NOMO-1 (cell line): ENCODE measurements at regions not wholly inside any gene's neighbourhood (a gene's known extent, or its start where the extent isn't known, plus 50 kb on each side); places are given as distances from the start of the nearest gene placed in this dataset.
"Not testable (repeated sequence)": the region's sequence is repeated elsewhere in the genome, so short reads cannot be mapped to it uniquely, and the experiment has no call there.

ENCODE experiments used
- DNase-seq, 2 experiments: peaks; one replicate each; lab custom pipeline; 2025; ENCODE audit not compliant: unreplicated experiment in 2 of 2; lab: John Stamatoyannopoulos, UW

DNA sequence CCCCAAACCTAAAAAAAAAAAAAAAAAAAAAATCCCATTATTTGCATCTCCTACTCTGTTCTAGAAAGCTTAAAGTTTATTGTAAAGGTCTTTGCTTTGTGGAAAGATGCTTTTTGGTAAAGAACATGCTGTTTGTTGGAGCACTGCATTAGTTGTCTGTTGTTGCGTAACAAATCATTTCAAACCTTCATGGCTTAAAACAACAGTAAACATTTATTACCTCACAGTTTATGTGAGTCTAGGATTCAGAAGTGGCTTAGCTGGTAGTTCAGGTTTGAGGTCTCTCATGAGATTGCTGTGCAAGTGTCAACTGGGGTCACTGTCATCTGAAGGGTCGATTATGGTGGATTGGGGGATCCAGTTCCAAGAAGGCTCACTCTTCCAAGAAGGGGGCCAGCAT lies 155.2 kb upstream of the ZFP64 start:
- DNase-seq, result no peak

DNA sequence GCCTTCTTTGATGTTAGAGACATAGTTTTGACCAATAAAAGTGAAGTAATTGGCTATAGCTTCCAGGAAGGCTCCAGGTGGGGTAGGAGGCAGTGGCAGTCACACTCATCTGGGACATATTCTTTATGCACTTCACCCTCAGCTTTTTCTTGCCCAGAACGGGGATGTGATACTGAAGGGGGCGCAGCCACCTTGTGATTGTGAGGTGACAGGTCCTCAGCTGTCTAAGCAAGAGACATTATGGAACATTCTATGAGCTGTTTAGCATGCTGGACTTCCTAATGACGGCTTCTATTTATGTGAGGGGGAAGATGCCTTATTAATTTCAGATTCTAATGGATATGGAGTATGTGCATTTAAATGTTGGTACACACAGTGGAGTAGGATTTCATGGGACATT lies 151.3 kb upstream of the ZFP64 start:
- no peak for DNase-seq

DNA sequence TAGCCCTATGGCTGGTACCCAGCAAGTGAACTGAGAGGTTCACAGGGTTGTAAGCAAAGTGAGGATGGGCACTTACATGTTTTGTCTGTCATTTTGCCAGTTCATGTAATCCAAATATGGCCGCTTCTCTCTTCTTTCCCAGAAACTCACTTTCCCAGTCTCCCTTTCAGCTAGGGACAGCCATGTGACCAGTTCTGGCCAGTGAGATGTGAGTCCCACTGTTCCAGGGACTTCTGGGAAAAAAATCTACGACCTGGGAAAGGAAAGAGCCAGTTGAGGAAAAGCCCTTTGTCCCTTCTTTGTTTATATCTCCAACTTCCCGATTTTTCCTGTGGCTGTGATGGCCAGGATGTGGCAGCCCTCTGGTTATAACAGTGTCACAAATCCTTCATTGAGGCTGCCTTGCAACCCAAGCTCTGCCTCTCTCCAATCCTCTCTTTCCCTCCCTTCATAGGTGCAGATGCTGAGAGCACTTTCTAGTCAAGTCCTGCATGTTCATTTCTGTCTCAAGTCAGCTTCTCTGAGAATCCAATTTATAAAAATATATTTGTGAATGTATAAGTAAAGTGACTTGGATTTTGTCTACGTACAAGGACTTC lies 148.6 kb upstream of the ZFP64 start:
- DNase-seq, result no peak

DNA sequence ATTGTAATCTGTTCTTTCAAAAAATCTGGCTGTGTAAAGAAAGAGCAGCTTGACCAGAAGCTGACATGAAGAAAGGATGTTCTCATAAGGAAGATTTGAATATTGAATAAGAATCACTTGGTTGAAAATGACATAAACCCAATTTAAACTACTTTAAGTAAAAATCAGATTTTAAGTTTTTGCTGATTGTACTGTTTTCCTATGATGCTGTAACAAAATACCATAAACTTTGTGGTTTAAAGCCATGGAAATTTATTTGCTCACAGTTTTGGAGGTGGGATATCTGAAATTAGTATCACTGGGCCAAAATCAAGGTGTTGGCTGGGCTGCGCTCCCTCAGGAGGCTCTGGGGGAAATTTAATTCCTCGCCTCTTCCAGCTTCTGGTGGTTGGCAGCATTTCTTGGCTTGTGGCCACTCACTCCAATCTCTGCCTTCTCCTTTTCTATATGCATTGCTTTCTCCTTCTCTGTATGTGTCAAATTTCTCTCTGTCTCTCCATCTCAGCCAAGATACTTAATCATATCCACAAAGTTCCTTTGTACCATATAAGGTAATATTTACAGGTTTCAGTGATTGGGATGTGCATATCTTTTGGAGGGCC lies 141.2 kb upstream of the ZFP64 start:
- no peak for DNase-seq

DNA sequence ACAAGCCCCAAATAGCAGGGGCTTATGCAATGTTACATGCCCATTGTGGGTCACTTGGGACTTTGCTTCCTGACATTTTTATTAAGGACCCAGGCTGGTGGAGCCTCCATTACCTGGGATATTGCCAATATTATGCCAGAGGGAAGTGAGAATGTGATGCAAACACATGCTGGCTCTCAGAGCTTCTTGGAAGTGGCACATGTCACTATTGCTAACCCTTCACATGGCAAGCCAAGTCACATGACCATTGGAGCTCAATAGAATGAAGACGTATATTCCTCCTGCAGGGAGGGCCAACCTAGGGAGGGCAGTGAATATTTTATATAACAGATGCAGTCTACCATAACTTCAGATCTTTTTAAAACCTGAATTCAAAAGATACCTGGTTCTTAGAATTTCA lies 140.7 kb upstream of the ZFP64 start:
- no peak for DNase-seq

DNA sequence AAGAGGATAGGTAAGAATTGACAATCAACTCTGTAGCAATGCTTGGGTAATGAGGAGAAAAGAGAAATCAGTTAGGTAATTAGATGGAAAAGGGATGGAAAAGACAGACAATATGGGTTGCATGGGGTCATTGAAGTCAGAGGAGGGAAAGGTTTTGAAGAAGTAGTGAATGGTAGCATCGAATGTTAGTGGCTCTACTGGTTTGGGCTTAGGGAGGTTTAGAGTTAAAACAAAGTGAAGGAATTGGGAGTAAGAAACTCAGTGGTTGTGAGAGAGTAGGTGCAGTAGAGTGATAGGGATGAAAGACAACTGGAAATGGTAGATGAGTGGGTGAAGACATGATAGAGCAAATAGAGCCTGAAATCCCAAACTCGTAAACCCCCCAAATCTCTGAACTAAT lies 140.1 kb upstream of the ZFP64 start:
- DNase-seq, result no peak

DNA sequence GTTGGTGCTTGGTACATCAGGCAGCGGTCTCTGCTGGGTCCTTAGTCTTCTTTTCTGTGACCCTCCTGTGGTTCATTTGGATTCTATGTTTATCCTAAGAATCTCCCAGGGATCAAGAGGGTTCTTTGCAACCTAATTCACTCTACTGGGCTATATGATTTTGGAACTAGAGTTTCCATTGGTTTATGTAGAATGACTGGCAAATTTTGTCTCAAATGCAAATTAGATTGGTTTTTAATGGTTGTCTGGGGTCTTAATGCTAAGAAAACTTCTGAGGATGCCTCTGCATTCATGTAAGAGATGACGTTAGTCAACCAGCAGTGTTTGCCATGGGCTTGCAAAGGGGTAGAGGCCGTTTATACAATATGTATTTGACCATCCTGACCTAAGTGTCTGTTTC lies 129.8 kb upstream of the ZFP64 start:
- DNase-seq, result no peak

DNA sequence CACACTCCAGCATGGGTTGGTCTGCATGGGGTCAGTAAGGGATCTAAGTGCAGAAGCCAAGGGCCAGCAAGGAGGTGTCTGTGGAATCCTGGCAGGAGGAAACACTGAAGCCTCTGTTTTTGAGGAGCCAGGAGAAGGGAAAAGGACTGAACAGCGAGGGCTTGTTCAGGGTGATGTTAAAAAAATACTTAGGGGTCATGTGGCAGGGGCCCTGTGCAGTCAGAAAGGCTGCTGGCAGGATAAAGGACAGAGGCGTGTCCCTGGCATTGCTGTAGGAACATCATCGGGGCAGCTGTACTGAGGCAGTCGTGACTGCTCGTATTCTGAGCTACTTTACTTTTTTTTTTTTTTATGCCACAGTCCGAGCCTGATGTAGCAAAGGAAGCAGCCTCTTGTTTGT lies 127.1 kb upstream of the ZFP64 start:
- no peak for DNase-seq

DNA sequence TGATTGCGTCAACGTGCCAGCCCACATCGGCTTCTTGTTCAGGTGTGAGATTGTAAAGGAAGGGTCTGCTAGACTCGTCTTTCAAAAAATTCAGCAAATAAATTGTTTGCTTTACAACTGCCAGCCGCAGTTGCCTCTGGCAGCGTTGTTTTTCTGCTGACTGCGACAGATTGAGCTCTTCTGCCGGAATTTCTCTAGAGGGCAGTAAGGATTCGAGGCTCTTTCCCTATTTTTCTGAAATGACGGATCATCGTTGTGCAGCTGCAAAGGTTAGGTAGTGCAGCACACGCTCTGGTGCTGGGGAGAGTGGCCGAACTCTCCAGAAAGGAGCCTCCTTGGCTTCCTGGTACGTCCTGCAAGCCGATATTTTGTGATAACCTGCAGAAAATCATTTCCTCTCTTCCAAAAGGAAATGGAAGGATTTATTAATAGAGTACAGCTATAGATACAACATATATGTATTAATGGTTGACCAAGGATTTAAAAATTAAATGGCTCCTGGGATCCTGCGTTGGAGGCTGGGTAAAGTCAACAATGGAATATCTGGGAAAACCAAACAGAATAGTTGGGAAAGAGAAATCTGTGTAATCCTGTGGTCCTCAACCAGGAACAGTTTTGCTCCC lies 121.9 kb upstream of the ZFP64 start:
- DNase-seq, result no peak

DNA sequence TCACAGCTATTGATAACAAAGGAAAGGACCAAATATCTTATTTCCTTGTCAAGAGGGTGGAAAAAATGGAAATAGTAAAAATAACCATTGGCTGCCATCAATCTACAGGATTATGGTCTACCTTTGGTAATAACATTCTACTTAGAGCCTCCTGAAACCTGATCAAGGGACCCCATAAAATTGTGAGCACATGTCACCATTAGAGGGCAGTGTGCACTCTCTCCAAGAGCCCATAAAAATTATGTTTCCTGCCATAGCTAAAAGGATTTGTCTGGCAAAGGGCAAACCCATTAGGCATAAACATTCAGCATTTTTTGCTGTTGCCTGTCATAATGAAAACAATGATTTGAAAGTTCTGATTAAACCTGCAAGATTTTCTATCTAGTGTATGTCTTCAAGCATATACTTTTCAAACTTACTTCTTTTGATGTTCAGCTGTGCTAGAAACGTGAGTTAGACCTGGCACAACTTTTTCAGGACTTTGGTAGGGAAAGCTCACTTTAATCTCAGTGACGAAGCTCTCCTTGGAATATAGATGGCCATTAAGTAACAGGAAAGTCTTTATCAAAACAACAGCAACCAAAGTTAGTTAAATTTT lies 120.7 kb upstream of the ZFP64 start:
- peak; percentile 11 to 70 for DNase-seq

DNA sequence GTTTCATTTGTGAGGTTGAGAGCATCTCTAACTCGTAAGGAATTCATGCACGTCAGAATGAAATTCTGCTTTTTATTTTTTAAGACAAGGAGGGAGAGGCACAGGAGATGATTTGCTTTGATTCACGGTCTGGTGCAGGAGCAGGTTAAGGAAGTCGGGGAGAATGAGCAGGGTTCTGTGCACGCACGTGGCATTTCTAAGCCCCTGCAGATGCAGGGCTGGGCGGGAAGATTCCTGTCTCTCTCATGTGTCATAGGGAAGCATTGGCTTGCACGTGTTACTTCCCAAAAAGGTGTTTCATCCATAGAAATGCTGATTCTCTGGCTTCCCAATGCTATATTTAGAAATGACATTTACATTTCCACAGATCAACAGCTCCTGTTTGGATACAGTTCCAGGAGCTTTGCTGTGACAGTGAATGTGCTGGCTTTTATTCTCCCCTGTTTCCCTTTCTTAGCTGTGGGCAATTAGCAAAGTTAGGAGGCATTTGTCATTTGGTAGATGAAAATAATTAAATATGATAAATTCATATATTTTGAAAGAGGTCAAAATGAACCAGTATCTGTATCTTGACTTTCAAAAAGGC lies 119.7 kb upstream of the ZFP64 start:
- DNase-seq, result no peak

DNA sequence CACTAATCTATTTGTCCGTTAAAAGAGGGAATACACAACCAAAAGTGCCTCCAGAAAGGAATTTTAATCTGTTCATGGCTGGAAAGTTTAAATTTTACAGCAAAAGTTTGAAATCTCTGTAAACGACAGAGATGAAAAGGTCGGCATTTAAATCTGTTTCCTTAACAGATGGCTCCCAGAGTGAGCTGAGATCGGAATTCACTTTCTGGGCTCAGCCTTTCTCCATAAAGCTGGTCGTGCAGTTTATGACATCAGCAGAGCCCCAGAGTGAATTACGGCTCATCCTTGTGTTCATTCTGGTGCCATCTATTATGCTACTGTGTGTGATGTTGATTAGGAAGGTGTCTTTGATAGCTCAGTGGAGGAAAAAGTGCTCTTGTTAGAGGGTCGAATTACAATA lies 117.6 kb upstream of the ZFP64 start:
- no peak for DNase-seq

DNA sequence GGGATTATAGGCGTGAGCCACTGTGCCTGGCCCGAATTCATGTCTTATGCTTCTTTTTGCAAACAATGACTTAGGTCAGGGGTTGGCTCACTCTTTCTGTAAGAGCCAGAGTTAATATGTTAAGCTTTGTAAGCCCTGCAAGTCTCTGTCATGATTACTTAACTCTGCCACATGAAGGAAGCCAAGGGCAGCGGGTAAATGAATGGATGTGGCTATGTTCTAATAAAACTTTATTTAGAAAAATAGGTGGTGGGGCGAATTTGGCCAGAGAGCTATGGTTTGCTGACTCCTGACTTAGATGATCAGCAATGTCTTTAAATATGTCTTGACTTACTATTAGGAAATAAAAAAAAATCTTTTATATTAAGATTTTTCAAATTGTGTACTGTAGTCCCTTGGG lies 114.9 kb upstream of the ZFP64 start:
- DNase-seq, result no peak

DNA sequence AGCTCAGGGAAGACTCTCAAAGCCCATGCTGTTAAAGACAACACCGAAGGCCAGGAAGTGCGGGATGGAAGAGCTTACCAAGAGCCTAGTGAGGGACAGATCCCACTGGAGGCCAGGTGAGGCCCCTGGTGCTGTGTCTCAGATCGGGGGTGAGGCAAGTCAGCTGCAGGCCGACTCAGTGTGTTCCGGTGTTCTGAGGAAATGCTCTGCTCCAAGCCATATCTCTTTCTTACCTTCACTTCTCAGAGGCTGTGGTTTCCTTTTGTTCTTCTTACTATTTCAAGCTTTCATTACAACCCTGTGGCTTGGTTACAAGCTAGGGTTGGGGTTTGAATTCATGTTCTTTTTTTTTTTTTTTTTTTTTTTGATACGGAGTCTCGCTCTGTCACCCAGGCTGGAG lies 114.3 kb upstream of the ZFP64 start:
- DNase-seq, result no peak

DNA sequence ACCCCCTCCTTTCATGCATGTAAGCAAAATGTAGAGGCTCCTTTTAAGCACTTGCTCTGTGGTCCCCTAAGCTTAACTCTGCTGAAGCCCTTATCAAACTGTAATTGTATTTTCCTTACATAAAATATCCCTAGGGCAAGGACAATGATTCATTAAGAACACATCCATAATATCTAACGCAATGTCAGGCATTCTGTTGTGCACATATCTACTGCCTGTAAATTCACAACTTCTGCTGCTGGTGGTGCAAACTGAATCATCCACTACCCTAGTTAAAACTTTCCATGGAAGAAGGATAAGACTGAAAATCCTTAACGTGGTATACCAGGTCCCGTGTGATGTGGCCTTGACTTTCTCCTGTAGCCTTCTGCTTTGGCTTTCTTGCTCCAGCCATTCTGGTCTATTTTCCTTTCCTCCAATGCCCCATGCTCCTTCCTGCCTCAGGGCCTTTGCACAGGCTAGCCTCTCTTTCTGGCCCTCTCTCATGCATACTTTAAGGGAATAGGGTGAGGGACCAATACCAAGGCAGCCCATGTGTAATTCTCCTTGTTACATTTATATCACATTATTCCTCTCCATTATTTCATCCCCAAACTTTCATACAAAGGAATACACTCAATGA lies 113.6 kb upstream of the ZFP64 start:
- no peak for DNase-seq

DNA sequence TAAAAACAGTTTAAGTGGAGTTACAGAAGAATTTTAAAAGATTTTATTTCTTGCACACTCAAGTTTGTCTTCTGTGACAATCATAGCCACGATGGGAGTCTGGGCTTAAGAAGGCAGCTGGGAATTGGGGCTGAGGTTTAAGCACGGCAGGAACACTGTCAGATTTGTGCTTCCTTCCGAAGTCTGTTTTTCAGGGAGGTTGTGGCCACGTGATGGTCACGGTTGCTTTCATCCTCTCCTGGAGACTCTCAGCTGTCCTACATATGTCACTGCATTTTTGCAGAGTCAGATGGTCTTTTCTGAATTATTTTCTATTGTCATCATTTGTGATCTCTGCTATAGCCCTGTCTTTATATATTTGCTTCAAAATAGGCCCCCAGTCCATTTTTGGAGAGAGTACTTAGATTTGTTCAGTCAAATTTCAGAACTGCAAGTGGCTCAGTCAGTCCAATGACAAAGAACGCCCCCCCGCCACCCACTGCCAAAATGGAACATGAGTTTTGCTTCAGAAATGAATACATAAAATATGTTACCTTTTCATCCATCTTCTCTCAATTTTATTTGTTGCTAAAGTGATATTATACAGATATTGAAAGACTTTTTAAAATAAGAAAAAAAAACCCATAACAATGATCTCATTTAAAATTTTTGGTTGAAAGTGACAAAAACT lies 111.8 kb upstream of the ZFP64 start:
- DNase-seq, result no peak

DNA sequence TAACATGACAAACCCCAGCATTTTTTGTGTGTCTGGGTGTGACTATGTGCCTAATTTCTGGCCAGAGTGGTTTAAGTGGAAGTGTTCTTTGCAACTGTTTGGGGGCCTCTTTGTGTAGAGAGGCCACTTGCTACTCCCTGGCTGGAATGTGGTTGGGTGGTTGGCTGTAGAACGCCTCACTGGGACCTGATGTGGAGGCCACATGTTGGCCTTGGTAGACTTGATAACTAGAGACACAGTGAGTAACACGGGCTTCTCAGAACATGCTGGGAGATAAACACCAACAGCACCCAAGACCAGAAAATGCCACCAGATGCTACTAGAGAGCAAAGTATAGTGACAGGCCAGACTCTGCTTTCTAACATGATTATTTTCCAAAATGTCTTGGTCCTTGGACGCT lies 111.2 kb upstream of the ZFP64 start:
- DNase-seq, result no peak

DNA sequence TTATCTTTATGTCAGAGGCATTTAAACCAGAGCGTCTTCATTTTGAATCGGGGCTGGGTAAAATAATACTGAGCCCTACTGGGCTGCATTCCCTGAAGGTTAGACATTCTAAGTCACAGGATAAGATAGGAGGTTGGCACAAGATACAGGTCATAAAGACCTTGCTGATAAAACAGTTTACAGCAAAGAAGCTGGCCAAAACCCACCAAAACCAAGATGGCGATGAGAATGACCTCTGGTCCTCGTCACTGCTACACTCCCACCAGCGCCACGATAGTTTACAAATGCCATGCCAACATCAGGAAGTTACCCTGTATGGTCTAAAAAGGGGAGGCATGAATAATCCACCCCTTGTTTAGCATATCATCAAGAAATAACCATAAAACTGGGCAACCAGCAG lies 110.5 kb upstream of the ZFP64 start:
- DNase-seq, result not testable (repeated sequence)

DNA sequence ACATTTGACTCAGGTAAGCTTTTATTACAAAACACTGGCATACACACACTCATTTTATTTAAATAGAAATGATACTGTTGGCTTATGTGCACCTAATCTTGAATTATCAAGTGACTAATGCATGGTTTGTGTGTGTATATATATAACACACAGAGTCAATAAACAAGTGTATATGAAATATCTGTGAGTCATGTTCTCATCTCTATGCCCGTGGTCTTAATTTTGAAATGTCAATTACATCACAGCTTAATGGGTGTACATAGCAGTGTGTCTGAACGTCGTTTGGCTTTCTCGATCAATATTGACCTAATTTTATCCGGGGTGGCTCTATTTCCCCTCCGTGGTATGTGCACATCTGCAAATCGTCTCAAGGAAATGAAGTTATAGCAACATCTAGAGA lies 104.0 kb upstream of the ZFP64 start:
- no peak for DNase-seq

DNA sequence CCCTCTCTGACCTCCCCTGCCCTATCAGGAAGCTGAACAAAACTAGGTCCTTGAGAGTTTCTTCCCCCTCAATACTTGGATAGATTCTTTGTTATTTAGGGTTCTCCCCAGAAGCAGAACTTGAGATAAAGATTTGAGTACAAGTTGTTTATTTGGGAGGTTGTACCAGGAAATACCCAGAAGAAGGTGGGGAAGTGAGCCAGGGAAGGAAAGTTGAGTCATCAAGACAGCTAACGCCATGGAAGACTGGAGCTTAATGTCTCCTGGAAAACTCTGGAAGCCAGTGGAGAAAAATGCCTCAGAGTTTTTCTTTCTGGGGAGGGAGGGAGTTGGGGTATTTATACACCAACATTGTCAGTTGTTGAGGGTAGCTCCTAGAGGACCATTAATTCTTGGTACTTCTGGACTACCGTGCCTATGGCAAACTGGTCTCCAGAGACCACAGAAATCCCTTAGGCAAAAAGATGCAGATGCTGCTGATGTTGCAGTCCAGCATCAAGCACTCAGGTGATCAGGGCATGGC lies 102.6 kb upstream of the ZFP64 start:
- no peak for DNase-seq

DNA sequence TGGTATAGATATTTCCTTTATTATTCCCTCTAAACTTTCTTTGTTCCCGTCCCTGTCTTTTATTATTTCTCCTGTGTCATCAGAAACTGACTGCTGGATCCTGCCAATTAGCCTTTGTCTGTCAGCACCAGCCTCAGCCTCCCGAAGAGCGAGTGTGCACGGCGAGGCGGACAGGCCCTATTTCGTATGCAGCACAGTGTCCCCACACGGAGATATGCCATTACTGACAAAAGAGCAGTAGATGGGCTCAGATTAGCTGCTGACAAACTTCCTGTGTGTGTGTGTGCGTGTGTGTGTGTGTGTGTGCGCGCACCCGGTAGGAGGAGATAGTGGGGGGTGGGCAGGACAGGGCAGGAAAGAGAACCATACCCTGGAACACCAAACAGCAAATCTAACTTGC lies 99.5 kb upstream of the ZFP64 start:
- no peak for DNase-seq
